Suppressor macrophage treated with lipopolysaccharide for 1 hour (primary cell): ENCODE measurements at regions not wholly inside any gene's neighbourhood (a gene's known extent, or its start where the extent isn't known, plus 50 kb on each side); places are given as distances from the start of the nearest gene placed in this dataset.

Experiments
- DNase-seq, 3 donors: peaks; one replicate each; pipeline ENCODE4 v3.0.0-alpha.2; 2020 to 2022

DNA sequence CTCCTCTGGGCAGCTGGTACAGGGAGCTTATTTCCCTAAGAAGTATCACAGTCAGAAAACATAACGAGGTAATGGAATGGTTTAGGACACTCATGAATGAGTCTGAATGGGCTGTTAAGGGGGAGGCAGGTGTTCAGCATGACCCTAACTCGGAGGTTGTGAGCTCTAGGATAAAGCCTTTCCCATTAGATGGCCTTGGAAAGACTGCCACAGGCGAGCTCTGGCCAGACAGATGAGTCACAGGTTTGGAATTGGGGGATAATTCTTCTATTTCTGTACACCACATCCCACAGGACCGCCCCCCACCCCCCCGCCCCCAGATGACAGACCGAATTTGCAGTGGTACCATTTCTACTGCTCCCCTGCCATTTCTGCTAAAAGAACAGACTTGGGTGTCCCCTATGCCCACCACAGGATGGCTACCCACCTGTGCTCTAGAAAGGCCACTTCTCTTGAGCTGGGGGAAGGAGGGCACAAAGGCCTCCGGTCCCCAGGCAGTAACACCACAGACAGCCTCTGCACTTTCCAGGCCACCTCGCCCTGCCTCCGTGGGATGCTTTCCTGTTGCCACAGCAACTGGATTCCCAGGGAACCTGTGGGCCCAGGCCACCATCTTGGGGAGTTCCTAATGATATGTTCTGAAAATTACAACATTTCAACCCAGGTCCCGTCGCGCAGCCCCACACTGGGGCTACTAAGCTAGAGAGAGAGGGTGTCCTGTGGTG, 76.7 kb downstream of the TRIM29 start:
- no peak for DNase-seq

DNA sequence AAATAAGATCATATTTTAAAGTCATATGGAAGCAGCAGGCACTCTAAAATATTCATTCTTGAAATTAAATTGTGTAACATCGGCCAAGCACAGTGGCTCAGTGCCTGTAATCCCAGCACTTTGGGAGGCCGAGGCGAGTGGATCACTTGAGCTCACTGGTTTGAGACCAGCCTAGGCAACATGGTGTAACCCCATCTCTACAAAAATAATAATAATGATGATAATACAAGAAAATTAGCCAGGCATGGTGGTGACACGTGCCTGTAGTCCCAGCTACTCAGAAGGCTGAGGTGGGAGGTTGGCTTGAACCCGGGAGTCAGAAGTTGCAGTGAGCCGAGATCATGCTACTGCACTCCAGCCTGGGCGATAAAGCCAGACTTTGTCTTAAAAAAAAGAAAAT, 77.4 kb downstream of the TRIM29 start:
- no peak for DNase-seq

DNA sequence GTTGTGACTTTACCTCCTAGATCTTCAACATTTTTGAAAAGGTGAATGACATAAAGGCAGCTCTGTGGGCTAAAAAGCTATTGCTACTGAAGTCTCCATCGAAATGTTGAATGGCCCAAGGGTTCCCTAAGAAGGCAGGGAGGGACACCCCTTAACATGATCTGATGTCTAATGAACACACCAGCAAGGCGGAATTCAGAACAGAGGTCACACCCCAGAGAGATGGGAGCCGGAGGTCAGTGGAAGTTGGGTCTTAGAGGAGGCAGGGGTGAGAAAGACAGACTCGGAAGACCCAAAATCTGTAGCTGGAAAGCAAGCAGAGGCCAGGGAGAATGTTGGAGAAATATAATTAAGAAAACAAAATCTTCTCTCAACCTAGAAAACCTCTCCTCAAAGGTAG, 79.0 kb downstream of the TRIM29 start:
- DNase-seq: no peak

DNA sequence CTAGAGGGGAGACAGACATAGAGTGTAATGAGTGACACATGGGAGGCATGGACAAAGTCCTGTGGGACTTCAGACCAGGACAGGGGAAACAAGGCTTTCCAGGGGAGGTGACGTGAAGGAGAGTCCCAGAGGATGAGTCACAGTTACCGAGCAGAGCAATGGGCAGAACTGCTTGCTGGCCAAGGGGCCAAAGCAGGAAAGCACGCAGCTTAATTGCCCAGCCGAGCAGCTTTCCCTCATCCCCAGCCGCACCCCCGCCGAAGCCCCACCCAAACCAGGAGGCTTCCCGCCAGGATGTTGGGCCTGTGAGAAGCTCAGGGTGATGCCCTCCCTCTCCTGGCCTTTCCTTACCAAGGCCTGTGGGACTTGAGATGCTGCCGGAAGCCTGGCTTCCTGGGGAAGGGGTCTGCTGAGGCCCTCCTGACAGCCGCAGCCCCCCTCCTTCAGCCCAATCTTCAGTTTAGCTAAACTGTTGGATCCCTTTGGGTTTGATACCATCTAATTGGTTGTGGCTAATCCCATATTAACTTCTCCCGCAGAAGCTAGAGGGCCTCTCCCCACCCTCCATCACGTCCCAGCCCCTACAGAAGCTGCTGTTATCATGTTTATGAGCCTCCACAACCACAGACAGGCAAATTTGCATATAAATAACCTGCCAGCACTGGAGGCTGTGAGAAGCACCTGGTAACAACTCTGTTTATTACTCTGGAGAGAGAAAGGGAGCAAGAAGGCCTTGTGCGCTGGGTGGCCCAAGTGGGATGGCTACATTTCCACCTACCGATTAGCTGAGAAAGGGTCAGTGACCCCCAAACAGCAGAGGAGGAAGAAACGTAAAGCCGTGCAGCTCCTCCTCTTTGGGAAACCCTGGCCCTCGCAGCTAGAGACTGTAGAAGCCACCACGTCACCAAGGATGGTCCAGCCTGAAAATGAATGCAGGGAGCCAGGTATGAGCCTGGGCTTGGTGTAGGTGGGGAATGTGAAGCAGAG, 80.0 kb downstream of the TRIM29 start:
- no peak for DNase-seq

DNA sequence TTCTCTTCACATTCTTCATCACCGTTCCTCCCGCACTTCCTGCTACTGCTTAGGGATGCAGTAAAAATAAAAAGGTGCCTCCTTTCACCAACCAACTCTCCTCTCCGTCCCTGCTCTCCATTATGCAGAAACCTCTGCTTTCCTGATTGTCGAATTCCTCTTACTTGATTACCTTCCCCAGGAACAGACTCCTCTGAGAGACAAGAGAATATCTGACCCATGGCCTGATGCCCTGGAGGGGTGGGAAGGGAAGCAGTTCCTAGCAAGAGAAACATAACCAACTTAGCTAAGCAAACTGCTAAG, 80.9 kb downstream of the TRIM29 start:
- no peak for DNase-seq

DNA sequence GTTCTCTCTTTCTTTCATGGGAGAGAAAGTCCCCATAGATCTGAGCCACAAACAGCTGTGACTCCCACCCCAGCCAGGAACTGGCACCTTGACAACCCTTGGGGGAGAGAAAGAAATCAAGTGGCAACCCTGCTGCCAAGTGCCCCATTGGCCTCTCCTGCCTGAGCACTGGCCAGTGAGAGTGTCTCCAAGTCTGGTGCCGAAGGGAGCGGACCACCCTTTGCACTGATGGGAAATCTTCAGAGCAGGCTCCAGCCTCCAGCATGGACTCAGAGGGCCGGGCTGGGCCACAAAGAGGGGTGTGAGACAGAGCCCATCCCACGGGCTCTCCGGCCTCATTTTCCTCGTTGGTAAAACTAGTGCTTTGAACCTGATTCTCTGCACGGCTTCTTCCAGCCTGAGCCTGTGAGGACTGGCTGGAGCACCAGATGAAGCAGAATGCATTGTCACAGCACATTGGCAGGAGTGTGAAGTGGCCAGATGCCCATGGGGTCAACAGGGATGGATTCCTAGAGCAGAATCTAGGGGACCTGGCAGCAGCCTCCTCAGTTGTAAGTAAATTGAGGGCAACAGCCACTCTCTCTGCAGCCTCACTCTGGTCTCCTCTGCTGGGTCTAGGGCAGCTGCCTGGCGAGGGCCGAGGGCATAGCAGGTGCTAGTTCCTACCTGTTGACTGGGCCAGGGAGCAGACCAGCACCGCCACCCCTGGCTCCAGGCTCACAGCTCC, 81.4 kb downstream of the TRIM29 start:
- no peak for DNase-seq

DNA sequence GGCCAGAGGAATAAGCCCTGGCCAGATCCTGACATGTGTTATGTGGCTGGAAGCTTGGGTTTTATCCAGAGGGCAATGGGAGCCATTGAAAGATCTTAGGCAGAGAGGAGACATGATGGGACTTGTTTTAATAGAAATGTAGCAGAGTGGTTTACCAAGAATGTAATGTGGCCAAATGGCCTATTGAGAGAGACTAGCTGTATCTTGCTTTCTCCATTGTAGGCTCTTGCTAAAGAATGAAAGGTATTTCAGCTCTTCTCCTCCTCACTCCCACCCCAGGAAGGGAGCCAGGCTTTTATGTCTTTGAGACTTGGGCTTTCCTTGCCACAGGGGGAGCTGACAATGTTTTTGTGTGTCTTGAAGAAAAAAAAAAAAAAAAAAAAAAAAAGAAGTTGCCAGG, 82.3 kb downstream of the TRIM29 start:
- DNase-seq: no peak

DNA sequence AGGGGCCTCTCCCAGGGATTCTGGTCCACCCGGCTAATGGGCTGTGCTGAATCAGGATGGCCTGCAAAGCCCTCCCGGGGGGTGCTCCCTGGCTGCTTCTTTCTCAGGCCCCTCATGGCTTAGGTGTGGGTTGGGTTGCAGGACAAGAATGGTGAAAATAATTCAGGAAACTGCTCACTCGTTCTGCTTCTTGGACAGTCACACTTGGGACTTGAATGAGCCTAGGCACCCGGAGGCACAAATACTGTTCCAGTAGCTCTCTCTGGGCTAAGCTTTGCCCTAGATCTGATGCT, 83.2 kb downstream of the TRIM29 start:
- no peak for DNase-seq

DNA sequence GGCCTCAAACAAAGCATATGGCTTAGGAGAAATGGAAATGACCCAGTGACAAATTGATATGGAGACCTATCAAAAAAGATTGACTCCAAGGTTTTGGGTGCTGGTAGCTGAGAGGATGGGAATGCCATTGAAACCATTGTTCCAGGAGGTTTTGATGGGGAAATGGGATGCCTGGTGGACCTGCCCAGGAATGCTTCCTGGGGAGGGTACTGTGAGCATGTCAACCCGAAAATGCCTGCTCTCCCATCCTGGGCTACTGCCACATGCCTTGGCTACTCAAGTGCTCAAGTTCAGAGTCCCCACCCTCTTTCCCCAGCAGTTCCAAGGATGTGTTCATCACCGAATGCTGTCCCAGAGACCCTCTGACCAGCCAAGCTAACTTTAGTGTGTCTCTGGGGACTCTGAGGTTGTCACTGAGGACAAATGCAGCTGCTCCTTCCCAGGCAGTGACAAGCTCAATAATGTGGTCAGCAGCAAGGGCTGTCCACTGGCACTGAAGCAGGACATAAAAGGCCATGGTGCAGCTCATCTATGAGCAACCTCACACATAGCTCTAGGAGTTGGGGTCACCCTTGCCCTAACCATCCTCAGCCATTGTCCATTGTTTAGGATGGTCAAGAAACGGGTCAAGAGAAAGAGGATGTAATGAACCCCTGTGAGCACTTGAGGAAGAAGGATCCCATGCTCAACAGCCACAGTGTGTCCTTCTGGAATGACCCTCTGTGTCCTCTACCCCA, 83.7 kb downstream of the TRIM29 start:
- no peak for DNase-seq

DNA sequence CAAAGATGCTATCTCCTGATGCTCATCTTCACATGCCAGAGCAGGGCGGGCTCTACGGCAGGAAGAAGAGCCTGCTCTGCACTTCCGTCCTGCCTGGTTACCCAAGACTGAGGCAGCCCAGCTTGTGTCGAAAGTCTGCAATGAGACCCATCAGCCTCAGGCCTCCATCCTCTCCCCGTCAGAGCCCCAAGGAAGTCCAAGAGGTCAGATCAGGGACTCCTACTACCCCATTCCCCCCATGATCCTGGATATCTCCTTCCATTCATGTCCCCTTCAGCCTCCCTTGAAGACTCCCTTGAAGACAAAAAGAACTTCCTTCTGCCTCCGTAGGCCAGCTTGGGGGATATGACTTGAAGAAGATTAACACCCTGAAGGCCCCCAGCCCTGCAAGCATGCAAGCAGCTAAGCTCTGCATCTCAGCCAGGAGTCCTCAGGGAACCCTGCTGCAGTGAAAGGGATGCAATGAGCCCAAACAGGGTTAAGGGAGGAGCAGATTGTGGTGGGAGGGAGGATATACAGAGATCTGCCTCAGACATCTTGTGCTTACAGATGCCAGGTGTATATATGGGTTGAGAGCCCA, 85.6 kb downstream of the TRIM29 start:
- no peak for DNase-seq

DNA sequence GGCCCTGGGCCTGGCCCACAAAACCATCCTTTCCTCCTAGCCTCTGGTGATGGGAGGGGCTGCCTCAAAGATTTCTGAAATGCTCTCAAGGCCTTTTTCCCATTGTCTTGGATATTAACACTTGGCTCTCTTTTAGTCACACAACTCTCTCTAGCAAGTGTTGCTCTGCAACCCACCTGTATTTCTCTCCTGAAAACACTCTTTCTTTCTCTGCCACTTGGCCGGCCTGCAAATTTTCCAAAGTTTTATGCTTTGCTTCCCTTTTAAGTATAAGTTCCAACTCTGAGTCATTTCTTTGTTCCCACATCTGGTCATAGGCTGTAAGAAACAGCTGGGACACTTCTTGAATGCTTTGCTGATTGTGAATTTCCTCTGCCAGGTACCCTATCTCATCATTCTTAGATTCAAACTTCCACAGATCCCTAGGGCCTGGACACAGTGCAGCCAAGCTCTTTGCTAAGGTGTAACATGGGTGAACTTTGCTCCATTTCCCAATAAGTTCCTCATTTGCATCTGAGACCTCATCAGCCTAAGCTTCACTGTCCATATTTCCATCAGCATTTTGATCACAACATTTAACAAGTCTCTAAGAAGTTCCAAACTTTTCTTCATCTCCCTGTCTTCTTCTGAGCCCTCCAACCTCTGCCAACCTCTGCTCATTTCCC, 93.8 kb downstream of the TRIM29 start:
- DNase-seq: no peak

DNA sequence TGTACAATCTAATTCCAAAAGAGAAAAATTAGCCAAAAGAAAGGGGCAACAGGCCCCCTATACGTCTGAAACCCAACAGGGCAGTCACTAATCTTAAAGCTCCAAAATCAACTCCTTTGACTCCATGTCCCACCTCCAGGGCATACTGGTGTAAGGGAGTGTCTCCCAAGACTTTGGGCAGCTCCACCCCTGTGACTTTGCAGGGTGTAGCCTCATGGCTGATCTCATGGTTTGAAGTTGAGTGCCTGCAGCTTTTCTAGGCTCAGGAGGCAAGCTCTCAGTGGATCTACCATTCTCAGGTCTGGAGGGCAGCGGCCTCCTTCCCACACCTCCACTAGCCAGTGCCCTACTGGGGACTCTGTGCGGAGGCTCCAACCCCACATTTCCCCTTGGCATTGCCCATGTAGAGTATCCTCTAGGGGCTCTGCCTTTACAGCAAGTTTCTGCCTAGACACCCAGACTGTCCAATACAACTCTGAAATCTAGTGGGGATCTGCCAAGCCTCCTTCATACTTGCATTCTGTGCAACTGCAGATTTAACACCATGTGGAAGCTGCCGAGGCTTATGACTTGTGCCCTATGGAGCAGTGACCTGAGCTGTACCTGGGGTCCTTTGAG, 94.5 kb downstream of the TRIM29 start:
- DNase-seq: no peak

DNA sequence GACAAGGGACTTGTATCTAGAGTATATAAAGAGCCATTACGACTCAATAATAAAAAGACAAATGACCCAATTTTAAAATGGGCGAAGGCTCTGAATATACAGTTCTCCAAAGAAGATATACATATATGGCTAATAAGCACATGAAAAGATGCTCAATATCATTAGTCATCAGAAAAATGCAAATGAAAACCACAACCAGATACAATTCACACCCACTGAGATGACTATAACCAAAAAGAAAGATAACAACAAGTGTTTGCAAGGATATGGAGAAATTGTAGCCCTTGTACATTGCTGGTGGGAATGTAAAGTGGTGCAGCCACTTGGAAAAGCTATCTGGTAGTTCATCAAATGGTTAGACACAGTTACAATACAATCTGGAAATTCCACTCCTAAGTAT, 96.3 kb downstream of the TRIM29 start:
- no peak for DNase-seq

DNA sequence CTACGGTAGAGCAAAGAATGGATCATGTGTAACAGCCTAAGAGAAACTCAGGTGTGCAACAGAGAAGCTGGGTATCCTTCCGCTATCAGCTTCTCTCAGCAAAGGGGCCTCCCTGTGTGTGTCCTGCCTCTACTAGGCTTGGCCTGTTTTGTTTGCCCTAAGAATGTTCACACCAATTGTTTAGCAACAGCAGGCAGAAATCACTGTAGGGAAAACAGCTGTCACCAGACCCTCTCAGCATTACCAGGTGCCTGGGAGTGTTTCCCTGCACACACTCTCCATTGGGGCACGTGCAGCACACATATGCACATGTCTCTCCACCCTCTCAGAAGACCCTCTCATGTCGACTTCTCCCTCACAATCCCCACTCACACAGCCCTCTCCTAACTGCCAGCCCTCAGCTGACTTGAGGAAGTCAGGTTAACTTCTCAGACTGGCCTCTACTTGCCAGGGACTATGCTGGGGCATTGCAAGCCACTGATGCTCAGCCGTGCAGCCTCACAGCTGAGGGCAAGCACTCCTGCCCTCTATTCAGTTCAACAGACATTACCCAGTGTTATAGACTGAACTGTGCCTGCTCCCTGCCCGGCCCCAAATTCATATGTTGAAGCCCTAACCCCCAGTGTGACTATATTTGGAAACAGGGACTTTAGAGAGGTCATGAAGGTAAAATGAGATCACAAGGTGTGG, 97.6 kb downstream of the TRIM29 start:
- no peak for DNase-seq

DNA sequence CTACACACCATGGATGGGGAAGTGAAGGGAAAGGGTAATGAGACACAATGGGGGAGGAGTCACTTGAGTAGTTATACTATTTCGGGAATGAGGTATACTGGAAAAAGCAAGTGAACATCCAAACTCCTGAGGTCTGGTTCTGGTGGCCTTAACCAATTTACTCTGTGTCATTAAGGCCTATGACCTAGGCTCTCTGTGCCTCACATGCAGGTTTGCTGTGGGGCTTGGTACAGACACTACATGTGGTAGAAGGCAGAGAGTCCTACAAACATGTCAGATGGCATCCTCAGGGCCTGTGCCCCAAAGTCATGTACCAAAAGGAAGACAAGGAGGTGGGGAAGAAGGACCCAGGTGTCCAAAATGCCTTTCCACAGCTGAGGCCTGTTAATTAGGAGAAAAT, 98.9 kb downstream of the TRIM29 start:
- DNase-seq: no peak

DNA sequence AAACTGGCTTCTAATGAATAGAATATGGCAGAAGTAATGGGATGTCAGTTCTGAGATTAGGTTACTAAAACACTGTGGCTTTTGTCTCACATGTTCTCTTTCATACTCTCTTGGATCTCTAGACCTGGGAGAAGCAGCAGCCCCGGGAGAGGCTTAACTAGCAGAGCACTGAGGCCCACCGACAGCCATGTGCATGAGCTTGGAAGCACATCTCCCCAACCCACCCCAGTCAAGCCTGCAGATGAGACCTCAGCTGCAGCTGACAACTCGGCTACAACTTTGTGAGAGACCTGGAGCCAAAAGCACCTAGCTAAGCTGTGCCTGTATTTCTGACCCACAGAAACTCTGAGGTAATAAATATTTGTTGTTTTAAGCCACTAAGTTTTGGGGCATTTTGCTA, 100.8 kb downstream of the TRIM29 start:
- DNase-seq: no peak

DNA sequence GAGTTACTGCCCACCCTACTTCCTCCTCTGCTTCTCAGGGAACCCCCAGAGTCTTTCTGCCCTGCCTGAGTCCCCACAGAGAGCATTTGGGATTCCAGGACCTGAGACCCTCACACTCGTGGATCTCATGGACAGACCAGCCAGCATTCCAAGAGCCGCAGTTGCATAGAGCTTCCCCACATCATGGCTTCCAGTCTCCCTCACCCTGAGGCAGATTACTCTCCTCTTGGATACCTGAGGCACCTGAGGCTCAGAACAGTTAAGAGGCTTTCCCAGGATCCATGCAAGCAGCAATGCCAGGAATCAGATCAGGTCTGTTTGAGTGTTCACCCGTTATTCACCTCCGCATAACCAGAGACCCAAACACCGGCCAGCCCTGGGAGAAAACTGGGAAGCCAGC, 102.2 kb downstream of the TRIM29 start:
- DNase-seq: no peak

DNA sequence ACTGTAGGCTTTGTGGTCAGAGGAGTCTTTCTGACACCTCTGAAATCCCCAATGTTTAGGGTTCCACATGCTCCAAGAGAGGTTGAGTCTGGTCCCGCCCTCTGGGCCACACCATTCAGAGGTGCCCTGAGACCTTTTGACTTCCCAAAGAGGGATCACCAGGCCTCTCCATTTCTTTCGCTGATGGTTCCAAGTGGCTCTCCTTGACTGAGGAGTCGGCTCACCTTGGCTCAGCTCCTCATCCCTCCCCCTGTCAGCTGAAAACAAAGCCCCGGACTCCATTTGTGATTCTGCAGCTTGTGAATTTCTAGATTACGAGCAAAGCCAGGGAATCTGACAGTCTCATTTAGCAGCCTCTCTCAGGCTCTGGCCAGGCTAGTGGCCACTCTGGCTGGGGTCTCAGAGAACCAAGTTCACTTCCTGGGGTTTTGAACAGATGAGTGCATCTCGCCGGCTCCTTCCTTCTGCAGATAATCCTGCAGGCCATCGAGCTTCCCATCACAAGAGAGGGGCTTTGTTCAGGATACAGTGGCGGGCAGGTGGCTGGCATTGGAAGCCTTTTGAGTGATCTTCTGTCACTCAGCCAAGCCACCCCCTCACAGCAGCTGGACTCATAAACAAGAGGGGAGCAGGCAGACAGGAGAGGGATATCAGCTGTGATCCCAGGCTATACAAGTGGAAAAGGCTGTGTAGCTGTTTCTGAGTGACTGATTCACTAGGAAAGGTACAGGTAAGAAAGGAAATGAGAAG, 102.9 kb downstream of the TRIM29 start:
- no peak for DNase-seq

DNA sequence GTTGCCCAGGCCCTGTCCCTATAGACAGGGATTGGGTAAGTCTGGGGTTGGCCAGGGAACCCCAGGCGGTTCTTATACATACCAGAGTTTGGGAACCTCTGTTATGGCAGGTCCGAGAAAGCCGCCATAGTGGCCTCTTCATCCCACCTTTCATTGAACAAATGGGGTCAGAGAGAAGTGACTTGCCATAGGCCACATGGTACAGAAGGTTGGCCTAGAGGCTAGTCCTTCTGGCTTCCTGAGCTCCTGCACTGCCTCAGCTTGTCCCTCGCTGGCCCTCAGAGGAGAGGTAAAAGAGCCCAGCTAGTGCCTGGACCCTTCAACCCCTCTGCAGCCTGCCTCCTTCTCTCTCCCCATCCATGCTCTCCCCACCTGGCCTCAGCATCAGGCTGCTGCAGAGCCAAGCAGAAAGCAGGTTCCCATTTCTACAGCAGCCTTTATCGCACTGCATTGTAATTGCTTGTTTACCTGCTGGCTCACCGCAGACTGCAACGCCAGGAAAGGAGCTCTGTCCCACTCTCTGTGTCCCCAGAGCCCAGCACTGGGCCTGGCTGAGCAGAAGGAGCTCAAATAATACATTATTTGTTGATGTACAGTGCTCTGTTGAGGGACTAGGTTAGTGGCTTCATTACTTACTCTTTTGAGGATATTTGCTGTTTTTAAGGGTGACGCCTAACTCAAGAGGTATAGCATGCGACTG, 103.6 kb downstream of the TRIM29 start:
- no peak for DNase-seq
